ENCODE measurements at regions not wholly inside any gene's neighbourhood (a gene's known extent, or its start where the extent isn't known, plus 50 kb on each side); places are given as distances from the start of the nearest gene placed in this dataset.

DNA sequence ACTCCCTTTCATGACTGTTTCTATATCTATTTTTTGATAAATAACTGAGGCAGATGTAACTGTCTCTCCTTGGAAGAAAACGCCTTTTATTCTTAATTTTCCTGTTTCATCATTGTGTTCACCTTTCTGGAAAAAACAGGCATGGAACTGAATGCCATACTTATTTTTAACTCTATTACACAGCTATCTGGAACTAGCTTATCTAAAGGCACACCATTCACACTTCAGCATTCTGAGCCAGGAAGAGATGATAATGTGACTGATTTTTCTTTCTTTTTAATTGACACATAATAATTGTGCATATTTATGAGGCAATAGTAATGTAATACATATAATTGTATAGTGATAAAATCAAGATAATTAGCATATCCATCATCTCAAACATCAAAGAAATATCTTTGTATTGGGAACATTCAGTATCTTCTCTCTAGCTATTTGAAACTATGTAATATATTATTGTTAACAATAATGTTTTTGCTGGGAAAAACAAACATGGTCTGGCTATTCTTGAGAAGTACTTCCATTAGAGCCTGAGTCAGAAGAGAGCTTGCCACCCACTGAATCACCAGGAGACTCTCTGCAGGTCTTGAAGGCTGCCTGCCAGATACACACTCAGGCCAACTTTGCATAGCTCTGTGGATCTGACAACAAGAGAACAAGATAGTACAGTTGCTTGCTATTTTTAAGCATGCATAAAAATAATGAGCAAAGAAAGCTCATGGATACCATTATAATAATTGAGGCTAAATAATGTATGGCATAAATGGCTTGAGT, 501.0 kb upstream of the EDIL3 start:
- no peak overlapping the region for H3K27ac ChIP-seq (ENCODE audit: extremely low read length, insufficient read depth, low read length)
- no peak overlapping the region for H3K9ac ChIP-seq (ENCODE audit: insufficient read depth, low read depth, low read length)
- H3K4me1 ChIP-seq (ENCODE audit: insufficient read depth, low read length) = no peaks in the 10 kb centered on the region
- CTCF ChIA-PET (ENCODE audit: low intra/inter-chr PET ratio, low total read pairs) = no interaction called here
- 0% methylated on average over 1 of the region's 1 CpG for WGBS (ENCODE audit: low lambda C conversion rate)
- no peak overlapping the region for H3K4me2 ChIP-seq (ENCODE audit: low read depth, low read length)
- H3K27me3 ChIP-seq (ENCODE audit: control insufficient read depth in 1 of 2, insufficient read depth in 2 of 2, low read length in 2 of 2) = no peaks in the 10 kb centered on the region
- H3K36me3 ChIP-seq (replicated peaks in 1 of 2; ENCODE audit: control insufficient read depth in 1 of 2, insufficient read depth in 2 of 2, low read length in 2 of 2) = no peaks in the 10 kb centered on the region
- in situ Hi-C loops (cut with HindIII; ENCODE audit: extremely low pct_ligation_motif_present, low pct_unique_long_range_greater_than_20kb) (no loop called here), intact Hi-C loops (cut with micrococcal nuclease; ENCODE audit: unreplicated experiment) (no loop called here)
- POLR2A ChIA-PET = no interaction called here
- DNase-seq (ENCODE audit: low spot score) (no peak), ATAC-seq (no peak), FAIRE-seq (no peak)
- H3K79me2 ChIP-seq (ENCODE audit: insufficient read depth, low read length) = no peaks in the 10 kb centered on the region
- BruUV-seq (replicated peaks) = no TSS peak
- no peak overlapping the region for H2AFZ ChIP-seq (ENCODE audit: low read length)
- H4K20me1 ChIP-seq (ENCODE audit: insufficient read depth, low read length) = no peaks in the 10 kb centered on the region
- no peak for TF ChIP-seq ZNF484 (CRISPR knock-in tag; IDR thresholded peaks at IDR 0.05; ENCODE audit: borderline replicate concordance, low read depth)
- TF ChIP-seq XBP1 (CRISPR knock-in tag; IDR thresholded peaks at IDR 0.05) = no peak
- no peak for TF ChIP-seq U2AF1 (optimal IDR thresholded peaks at IDR 0.05; ENCODE audit: low read depth, low read length)
- TF ChIP-seq, protein P1, sequence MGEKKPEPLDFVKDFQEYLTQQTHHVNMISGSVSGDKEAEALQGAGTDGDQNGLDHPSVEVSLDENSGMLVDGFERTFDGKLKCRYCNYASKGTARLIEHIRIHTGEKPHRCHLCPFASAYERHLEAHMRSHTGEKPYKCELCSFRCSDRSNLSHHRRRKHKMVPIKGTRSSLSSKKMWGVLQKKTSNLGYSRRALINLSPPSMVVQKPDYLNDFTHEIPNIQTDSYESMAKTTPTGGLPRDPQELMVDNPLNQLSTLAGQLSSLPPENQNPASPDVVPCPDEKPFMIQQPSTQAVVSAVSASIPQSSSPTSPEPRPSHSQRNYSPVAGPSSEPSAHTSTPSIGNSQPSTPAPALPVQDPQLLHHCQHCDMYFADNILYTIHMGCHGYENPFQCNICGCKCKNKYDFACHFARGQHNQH (CRISPR knock-in tag; IDR thresholded peaks at IDR 0.05) = no peak
- no peak for TF ChIP-seq PAWR (CRISPR knock-in tag; IDR thresholded peaks at IDR 0.05; ENCODE audit: borderline replicate concordance)
- TF ChIP-seq, protein P2, sequence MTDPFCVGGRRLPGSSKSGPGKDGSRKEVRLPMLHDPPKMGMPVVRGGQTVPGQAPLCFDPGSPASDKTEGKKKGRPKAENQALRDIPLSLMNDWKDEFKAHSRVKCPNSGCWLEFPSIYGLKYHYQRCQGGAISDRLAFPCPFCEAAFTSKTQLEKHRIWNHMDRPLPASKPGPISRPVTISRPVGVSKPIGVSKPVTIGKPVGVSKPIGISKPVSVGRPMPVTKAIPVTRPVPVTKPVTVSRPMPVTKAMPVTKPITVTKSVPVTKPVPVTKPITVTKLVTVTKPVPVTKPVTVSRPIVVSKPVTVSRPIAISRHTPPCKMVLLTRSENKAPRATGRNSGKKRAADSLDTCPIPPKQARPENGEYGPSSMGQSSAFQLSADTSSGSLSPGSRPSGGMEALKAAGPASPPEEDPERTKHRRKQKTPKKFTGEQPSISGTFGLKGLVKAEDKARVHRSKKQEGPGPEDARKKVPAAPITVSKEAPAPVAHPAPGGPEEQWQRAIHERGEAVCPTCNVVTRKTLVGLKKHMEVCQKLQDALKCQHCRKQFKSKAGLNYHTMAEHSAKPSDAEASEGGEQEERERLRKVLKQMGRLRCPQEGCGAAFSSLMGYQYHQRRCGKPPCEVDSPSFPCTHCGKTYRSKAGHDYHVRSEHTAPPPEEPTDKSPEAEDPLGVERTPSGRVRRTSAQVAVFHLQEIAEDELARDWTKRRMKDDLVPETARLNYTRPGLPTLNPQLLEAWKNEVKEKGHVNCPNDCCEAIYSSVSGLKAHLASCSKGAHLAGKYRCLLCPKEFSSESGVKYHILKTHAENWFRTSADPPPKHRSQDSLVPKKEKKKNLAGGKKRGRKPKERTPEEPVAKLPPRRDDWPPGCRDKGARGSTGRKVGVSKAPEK (CRISPR knock-in tag; IDR thresholded peaks at IDR 0.05; ENCODE audit: borderline replicate concordance) = no peak
- TF ChIP-seq ZNF335 (CRISPR knock-in tag; IDR thresholded peaks at IDR 0.05) = no peak
- TF ChIP-seq ZNF615 (CRISPR knock-in tag; IDR thresholded peaks at IDR 0.05; ENCODE audit: borderline replicate concordance) = no peak
- TF ChIP-seq, protein P3, sequence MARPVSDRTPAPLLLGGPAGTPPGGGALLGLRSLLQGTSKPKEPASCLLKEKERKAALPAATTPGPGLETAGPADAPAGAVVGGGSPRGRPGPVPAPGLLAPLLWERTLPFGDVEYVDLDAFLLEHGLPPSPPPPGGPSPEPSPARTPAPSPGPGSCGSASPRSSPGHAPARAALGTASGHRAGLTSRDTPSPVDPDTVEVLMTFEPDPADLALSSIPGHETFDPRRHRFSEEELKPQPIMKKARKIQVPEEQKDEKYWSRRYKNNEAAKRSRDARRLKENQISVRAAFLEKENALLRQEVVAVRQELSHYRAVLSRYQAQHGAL (CRISPR knock-in tag; IDR thresholded peaks at IDR 0.05; ENCODE audit: not compliant biosample characterization) = no peak
- no peak for TF ChIP-seq ZNF569 (CRISPR knock-in tag; IDR thresholded peaks at IDR 0.05; ENCODE audit: borderline replicate concordance)
- no peak for TF ChIP-seq ZNF12 (CRISPR knock-in tag; IDR thresholded peaks at IDR 0.05)
- no peak for TF ChIP-seq TSC22D2 (CRISPR knock-in tag; IDR thresholded peaks at IDR 0.05; ENCODE audit: borderline replicate concordance)
- TF ChIP-seq NR2F2 (IDR thresholded peaks at IDR 0.05; ENCODE audit: borderline replicate concordance, low read depth) = no peak
- no peak overlapping the region for H3K4me3 ChIP-seq (replicated peaks in 1 of 3; ENCODE audit: insufficient read depth in 1 of 3, low read depth in 2 of 3, low read length in 3 of 3)
- no peaks in the 10 kb centered on the region for H3K9me3 ChIP-seq (ENCODE audit: low read length)

All from HepG2 (cell line).